Ammon's horn (tissue), 1 donor: ENCODE measurements at regions not wholly inside any gene's neighbourhood (a gene's known extent, or its start where the extent isn't known, plus 50 kb on each side); places are given as distances from the start of the nearest gene placed in this dataset.
A peak's percentile ranks its signal among the peaks of the same experiment; 100 is the strongest.

Experiments
- DNase-seq: peaks from one replicate; pipeline ENCODE4 v3.0.0-alpha.2; 2016; ENCODE audit warnings: low spot score

DNA sequence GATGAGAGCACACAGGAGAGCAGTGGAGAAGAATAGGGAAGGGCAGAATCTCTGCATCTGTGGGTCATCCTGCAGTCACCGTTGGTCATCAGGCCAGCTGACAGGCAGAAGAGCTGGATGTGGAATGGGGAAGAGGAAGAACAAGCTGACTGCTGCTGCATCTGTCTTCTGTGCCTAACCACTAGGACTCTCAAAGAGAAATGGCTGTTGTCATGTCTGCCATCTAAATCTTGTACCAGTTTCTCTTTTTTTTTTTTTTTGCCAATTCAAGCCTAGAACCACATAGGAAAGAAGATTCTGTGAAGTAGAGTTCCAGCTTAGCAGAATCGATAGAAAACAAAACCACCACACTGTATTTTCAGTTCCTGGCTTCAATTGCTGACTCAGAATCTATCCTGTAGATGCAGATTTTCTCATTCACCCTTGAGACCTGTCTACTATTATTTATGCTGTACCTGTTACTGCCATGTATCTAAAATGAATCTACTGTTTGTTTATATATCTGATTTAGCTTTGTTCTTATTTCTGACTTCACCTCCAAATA, 421.9 kb upstream of the PRICKLE1 start:
- no peak for DNase-seq

GRCh38 chr12:43009846-43010240, 420.3 kb upstream of the PRICKLE1 start:
- DNase-seq = no peak

GRCh38 chr12:43008953-43009845, 419.7 kb upstream of the PRICKLE1 start:
- peak; percentile 3 for DNase-seq

DNA sequence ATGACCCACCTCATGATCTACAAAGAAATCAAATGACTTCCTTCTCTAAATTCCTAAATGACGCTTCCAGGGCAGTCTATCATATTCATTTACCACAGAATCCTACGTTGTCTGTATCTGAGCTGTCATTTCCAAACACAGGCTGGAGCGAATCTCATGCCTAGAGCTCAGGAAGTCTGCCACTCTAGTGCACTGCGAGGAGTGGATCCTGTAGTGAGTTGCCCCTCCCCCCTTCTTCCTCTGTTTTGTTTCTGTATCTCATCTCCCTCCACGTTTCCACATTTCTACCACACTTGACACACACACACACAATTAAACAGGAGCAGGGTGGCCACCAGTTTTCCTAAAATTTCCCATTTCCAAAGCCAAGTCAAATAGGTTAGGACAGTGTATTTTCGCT, 415.4 kb upstream of the PRICKLE1 start:
- DNase-seq = no peak

DNA sequence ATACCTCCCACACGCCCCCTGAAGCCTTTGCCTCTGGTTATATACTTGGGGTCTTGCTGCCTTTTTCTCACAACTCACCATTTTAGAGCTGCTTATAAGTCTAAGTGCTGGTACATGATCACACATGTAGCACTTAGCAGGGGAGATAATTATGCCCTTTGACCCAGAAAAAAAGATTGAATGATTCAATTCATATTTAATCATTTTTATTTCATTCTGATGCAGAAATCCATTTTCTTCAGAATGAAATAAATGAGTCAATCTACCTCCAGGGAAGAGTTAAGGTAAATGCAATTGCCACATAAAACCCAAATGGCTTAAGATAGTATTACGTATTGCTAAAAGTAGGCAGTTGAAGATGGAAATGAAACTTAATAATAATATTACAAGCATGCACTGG, 414.6 kb upstream of the PRICKLE1 start:
- no peak for DNase-seq

- DNase-seq = no peak
These were observed 407.4 kb upstream of the PRICKLE1 start for GRCh38 chr12:42996869-42997431.

DNA sequence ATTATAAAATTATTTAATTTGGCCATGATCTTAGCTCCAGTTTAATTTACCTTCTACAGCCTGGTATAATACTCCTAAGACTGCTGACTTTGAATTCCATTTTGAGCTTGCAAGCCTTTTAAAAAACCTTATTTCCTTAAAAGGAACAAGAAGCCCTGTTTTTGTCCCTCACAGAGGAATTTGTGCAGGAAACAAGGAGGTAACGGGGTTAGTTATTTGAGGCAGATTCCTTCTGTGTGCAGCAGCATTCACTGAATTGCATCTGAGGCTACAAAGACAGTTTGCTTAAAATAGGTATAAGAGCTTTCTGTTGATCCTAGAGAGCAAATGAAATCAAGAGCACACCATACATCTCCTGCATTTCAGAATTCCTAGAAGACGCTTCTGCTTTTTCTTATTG, 403.3 kb upstream of the PRICKLE1 start:
- no peak for DNase-seq

DNA sequence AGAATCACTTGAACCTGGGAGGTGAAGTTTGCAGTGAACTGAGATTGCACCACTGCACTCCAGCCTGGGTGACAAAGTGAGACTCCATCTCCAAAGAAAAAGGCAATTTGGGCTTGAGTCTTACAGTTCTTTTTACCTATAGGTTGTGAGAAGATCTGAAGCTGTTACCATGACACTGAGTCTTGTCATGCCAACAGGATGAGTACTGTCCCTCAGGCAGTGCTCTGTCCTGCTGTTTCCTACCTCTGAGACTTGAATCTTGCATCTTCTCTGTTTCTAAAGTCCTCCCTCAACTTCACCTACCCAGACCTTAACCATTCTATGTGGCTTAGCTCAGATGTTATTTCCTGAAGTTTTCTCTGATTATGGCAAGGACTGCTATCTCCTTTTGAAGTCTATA, 400.8 kb upstream of the PRICKLE1 start:
- no peak for DNase-seq

DNA sequence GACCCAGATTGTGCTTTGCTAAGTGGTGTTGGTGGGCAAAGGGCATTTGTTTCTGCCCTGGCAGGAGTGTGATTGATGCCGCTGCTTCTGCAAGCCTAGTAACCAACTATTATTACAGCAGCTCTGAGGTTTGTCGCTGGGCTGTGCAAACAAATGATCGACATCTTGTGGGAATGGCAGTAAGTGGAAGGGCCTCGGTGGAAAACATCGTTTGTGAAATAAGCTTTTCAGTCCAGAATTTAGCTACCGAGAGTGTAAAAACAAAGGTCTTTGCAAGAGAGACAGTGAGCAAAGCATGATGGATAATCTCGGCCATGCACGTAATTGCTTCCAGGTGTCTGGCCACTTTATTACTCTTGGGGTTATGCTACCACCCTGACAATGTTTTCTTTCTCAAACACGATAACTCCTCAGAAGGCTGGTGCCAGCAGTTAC, 397.7 kb upstream of the PRICKLE1 start:
- DNase-seq = no peak

- DNase-seq = no peak
These were observed 396.0 kb upstream of the PRICKLE1 start for GRCh38 chr12:42985506-42985905.

DNA sequence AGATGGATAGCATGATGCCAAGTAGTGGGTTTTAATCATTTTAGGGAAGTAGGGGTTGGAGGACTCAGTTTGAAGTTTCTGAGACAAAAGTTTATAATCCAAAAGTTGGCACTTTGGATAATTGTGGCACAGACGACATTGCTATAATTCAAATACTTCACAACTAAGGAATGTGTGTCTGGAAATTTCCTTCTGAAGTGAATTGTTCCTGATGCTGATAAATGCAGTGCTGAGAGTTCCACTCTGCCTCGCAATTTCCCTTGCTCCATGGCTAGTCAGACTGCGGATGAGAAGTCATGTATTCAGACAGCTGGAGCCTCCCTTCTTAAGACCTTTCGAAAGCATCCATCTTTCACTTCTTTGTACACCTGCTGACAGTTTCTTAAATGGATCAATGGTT, 393.3 kb upstream of the PRICKLE1 start:
- DNase-seq = no peak

DNA sequence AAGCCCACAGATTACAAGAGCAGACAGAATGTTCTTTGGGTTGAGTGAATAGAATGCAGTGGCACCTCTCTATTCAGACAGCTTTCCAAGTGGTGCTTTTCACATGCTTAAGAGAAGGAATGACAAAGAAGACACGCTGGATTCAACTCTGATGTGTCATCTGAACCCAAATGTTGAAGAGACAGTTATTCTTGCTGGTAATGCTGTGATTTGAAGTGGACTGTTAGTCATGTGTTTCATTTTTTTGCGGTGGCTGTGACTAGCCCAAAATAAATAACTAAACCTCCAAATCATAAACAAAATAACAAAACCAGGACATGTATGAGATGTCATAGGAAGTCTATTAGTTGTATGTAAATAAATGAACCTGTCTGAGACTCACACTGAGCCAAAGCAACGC, 391.8 kb upstream of the PRICKLE1 start:
- DNase-seq = no peak

DNA sequence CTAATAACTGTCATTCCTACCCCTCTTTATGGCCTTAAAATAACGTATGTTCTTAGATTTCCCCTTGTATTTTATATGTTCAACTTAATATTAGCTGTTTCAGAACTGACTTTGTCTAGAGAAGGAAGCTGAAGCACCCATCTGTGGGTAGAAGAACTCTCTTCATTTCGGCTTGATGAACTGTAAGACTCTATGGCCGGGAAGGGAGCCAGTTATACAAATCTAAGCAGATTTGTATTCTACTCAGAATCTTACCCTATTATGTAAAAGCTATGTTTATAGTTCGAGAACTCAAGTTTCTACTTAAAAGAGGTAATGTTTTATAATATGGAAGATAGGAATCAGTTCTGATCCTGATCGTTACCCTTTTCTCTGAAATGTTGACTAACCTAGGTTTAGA, 390.9 kb upstream of the PRICKLE1 start:
- DNase-seq = no peak

DNA sequence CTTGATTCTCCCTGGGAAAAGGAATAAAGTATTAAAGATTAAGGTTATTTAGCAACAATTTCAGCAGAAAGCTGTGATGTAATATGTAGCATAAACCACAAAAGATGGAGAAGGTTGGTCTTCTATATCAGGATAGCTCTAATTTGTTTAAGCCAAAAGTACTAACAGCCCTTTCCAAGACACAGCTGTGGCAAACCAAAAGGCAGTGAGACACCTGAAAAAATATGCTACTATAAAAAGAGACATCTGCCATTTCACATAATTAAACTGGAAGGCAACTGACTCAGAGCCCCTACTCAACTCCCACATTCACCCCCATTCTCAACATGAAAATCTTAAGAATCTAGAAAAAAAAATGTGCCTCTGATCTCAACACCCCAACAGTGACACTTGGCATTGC, 390.2 kb upstream of the PRICKLE1 start:
- DNase-seq = no peak

GRCh38 chr12:42978708-42979107, 389.2 kb upstream of the PRICKLE1 start:
- no peak for DNase-seq

- DNase-seq = no peak
These were observed 388.1 kb upstream of the PRICKLE1 start for GRCh38 chr12:42977451-42978230.

DNA sequence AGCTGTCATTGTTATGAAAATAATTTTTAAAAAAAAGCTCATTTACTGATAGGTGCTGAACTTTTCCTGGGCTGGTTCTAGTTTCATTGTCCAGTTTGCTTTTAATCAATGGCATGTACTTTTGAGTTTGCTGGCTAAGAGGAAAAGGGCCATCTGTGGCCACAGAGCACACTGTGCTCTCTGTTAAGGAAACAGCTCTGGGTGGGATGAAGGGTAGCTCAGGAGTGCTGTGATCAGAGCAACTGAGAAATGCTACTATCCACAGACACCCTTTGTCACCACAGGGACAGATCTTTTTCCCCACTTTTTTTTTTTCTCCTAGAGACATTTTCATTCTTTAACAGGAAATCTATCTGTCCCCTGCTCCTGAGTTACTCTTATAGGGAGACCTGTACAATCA, 387.1 kb upstream of the PRICKLE1 start:
- DNase-seq = no peak

GRCh38 chr12:42976122-42976521, 386.6 kb upstream of the PRICKLE1 start:
- no peak for DNase-seq

- no peak for DNase-seq
These were observed 379.8 kb upstream of the PRICKLE1 start for GRCh38 chr12:42969355-42969754.

DNA sequence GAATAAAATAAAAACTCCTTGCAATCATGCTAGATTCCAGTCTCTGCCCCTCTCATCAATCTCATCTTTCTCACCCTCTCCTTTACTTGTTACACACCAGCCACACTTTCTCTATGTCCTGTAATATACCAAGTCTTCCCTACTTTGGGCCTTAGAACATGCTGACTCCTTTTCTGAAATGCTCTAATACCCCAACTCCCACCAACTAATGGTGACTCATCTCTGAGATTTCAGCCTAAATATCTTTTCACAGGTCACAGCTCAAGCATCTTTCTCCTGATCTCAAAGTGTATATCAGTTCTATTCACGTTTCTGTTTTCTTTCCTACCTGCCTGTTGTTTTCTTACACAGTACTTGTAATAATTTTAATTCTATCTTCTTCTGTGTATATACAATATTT, 378.9 kb upstream of the PRICKLE1 start:
- DNase-seq = no peak

DNA sequence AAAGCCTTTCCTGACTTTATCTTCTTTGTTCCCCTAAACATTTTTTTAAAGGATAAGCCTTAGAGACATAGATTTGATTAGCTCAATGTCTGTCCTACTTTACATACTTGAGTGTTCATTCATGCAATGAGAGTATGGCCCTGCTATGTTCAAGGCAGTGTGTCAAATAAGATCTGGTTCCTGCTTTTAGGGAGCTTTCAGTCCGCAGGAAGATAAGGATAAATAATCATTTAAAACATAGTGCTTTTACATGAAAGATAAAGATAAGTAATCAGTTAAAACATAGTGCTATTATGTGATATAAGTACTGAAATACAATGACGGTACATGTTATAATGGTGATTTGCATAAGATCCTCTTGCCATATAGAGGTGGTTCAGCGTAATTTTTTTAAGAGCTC, 378.3 kb upstream of the PRICKLE1 start:
- no peak for DNase-seq

GRCh38 chr12:42963988-42964387, 374.4 kb upstream of the PRICKLE1 start:
- DNase-seq = no peak

DNA sequence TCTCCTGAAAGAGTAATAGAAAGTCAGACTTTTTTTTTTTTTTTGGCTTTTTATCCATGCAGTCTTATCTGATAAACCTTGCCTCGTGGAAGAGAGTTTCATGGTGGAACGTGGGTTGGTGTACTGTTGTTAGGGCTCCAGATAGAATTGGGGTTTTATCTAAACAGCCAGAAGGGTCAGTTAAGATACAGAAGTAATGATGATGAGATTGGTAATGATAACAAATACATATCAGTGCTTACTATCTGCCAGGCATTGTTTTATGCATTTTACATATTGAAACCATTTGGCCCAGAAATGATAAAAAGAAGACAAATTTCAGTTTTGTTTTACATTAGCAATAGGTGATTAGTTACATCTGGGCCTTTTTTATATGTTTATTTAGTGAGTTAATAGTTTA, 372.8 kb upstream of the PRICKLE1 start:
- no peak for DNase-seq
